GM21360 (cell line): ENCODE measurements at regions not wholly inside any gene's neighbourhood (a gene's known extent, or its start where the extent isn't known, plus 50 kb on each side); places are given as distances from the start of the nearest gene placed in this dataset.
"Not testable (repeated sequence)": the region's sequence is repeated elsewhere in the genome, so short reads cannot be mapped to it uniquely, and the experiment has no call there.

ENCODE experiments used
- ATAC-seq: cut with Tn5 transposase; IDR thresholded peaks from one replicate; pipeline ENCODE4 v1.9.1; 2021; ENCODE audit warnings: mild to moderate bottlenecking, moderate library complexity; ENCODE audit not compliant: unreplicated experiment

- ATAC-seq: no peak
These were observed 213.0 kb downstream of the NKX6-1 start for GRCh38 chr4:84286048-84286447.

GRCh38 chr4:84279678-84280077, 219.4 kb downstream of the NKX6-1 start:
- ATAC-seq: no peak

GRCh38 chr4:84277923-84278322, 221.2 kb downstream of the NKX6-1 start:
- ATAC-seq: no peak

GRCh38 chr4:84276752-84277151, 222.3 kb downstream of the NKX6-1 start:
- no peak for ATAC-seq

- no peak for ATAC-seq
These were observed 229.5 kb downstream of the NKX6-1 start for GRCh38 chr4:84269536-84270044.

GRCh38 chr4:84264652-84265051, 234.4 kb downstream of the NKX6-1 start:
- ATAC-seq: no peak

GRCh38 chr4:84263415-84263814, 235.7 kb downstream of the NKX6-1 start:
- ATAC-seq: no peak

- ATAC-seq: no peak
These were observed 238.6 kb downstream of the NKX6-1 start for GRCh38 chr4:84260495-84260894.

- ATAC-seq: peak; percentile 53
These were observed 239.9 kb downstream of the NKX6-1 start for GRCh38 chr4:84258905-84259830.

GRCh38 chr4:84254537-84254936, 244.6 kb downstream of the NKX6-1 start:
- no peak for ATAC-seq

- no peak for ATAC-seq
These were observed 249.6 kb downstream of the NKX6-1 start for GRCh38 chr4:84249521-84249920.

- not testable (repeated sequence) for ATAC-seq
These were observed 254.1 kb downstream of the NKX6-1 start for GRCh38 chr4:84245042-84245441.

GRCh38 chr4:84244346-84244801, 254.7 kb downstream of the NKX6-1 start:
- ATAC-seq: not testable (repeated sequence)

GRCh38 chr4:84243685-84244084, 255.4 kb downstream of the NKX6-1 start:
- ATAC-seq: no peak

- ATAC-seq: no peak
These were observed 259.7 kb downstream of the NKX6-1 start for GRCh38 chr4:84239278-84239845.

GRCh38 chr4:84238247-84239090, 260.6 kb downstream of the NKX6-1 start:
- ATAC-seq: no peak

GRCh38 chr4:84237008-84237407, 262.1 kb downstream of the NKX6-1 start:
- ATAC-seq: no peak

GRCh38 chr4:84235126-84235944, 263.8 kb downstream of the NKX6-1 start:
- ATAC-seq: peak; percentile 99

GRCh38 chr4:84232309-84233095, 266.6 kb downstream of the NKX6-1 start:
- no peak for ATAC-seq
